GM12878 (cell line): ENCODE measurements at regions not wholly inside any gene's neighbourhood (a gene's known extent, or its start where the extent isn't known, plus 50 kb on each side); places are given as distances from the start of the nearest gene placed in this dataset.

Experiments used
- CHD2 ChIP-seq: IDR thresholded peaks from 2 replicates; pipeline ENCODE4 v1.6.1; 2011; ENCODE audit warnings: low read depth, low read length, improper control_type of control experiment, borderline replicate concordance
- SIN3A ChIP-seq: IDR thresholded peaks from 2 replicates; pipeline ENCODE4 v1.6.1; 2012; ENCODE audit warnings: low read depth, low read length, improper control_type of control experiment
- TF ChIP-seq, protein P1 (sequence below), 3 experiments: IDR thresholded peaks in 2 of 3; conservative IDR thresholded peaks in 1 of 3; 2 replicates each; pipeline ENCODE4 v1.5.1; 2011; ENCODE audit warnings: low read depth in 3 of 3, low read length in 3 of 3, mild to moderate bottlenecking in 3 of 3, control low read depth in 2 of 3, moderate library complexity in 2 of 3, inconsistent platforms in 1 of 3, mixed read lengths in 1 of 3; ENCODE audit not compliant: control insufficient read depth in 2 of 3, insufficient read depth in 1 of 3; ENCODE audit errors: extremely low read depth in 1 of 3

- TF ChIP-seq, protein P1, sequence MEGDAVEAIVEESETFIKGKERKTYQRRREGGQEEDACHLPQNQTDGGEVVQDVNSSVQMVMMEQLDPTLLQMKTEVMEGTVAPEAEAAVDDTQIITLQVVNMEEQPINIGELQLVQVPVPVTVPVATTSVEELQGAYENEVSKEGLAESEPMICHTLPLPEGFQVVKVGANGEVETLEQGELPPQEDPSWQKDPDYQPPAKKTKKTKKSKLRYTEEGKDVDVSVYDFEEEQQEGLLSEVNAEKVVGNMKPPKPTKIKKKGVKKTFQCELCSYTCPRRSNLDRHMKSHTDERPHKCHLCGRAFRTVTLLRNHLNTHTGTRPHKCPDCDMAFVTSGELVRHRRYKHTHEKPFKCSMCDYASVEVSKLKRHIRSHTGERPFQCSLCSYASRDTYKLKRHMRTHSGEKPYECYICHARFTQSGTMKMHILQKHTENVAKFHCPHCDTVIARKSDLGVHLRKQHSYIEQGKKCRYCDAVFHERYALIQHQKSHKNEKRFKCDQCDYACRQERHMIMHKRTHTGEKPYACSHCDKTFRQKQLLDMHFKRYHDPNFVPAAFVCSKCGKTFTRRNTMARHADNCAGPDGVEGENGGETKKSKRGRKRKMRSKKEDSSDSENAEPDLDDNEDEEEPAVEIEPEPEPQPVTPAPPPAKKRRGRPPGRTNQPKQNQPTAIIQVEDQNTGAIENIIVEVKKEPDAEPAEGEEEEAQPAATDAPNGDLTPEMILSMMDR (IDR thresholded peaks at IDR 0.05 in 2 of 3, conservative IDR thresholded peaks at IDR 0.05 in 1 of 3; ENCODE audit: control insufficient read depth in 2 of 3, extremely low read depth in 1 of 3, insufficient read depth in 1 of 3, low read depth in 3 of 3, low read length in 3 of 3): no peak
- TF ChIP-seq SIN3A (no peak), CHD2 (no peak)
Observed at GRCh38 chr13:47553329-47553977, 447.6 kb downstream of the SUCLA2 start.
